ENCODE measurements at regions not wholly inside any gene's neighbourhood (a gene's known extent, or its start where the extent isn't known, plus 50 kb on each side); places are given as distances from the start of the nearest gene placed in this dataset.

DNA sequence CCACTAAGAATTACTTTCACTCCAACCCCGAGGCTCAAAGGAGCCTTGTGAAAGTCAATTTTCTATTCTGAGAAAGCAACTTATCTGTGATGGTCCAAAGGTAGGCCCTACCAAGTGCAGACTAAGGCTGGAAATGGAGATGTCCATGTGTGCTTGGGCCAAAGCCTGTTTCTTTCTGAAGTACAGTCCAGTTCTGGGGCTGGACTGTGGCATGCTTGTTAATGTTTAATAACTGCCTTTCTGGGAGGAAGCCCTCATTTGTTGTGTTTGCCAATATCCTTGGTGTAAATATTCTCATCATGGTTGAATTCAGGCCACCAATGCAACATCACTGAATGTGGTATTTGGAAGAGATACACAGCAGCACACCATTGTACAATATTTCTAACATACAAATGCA is 182.3 kb upstream of the BCL6 start:
- TF ChIP-seq, protein P1, sequence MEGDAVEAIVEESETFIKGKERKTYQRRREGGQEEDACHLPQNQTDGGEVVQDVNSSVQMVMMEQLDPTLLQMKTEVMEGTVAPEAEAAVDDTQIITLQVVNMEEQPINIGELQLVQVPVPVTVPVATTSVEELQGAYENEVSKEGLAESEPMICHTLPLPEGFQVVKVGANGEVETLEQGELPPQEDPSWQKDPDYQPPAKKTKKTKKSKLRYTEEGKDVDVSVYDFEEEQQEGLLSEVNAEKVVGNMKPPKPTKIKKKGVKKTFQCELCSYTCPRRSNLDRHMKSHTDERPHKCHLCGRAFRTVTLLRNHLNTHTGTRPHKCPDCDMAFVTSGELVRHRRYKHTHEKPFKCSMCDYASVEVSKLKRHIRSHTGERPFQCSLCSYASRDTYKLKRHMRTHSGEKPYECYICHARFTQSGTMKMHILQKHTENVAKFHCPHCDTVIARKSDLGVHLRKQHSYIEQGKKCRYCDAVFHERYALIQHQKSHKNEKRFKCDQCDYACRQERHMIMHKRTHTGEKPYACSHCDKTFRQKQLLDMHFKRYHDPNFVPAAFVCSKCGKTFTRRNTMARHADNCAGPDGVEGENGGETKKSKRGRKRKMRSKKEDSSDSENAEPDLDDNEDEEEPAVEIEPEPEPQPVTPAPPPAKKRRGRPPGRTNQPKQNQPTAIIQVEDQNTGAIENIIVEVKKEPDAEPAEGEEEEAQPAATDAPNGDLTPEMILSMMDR (IDR thresholded peaks at IDR 0.05 in 4 of 5, conservative IDR thresholded peaks at IDR 0.05 in 1 of 5) = no peak
- TF ChIP-seq POLR2A (IDR thresholded peaks at IDR 0.05) = no peak

Measured in gastrocnemius medialis (tissue), 4 donors.